Fibroblast of pulmonary artery (primary cell): ENCODE measurements at regions not wholly inside any gene's neighbourhood (a gene's known extent, or its start where the extent isn't known, plus 50 kb on each side); places are given as distances from the start of the nearest gene placed in this dataset.
"Not testable (repeated sequence)": the region's sequence is repeated elsewhere in the genome, so short reads cannot be mapped to it uniquely, and the experiment has no call there.

Experiments
- DNase-seq: peaks from one replicate; pipeline ENCODE4 v3.0.0-alpha.2; 2010; ENCODE audit warnings: low read depth
- H3K4me3 ChIP-seq: replicated peaks from 2 replicates; pipeline ENCODE4 v1.5.1; 2011; ENCODE audit warnings: low read depth, mild to moderate bottlenecking, control low read depth, low read length, moderate library complexity
- CTCF ChIP-seq: IDR thresholded peaks from 2 replicates; pipeline ENCODE4 v1.5.1; 2011; ENCODE audit warnings: mild to moderate bottlenecking, control low read depth, low read length, inconsistent platforms; ENCODE audit errors: missing control alignments

GRCh38 chr14:53227154-53227718, 74.1 kb upstream of the DDHD1 start:
- DNase-seq = no peak
- H3K4me3 ChIP-seq = no peak overlapping the region
- TF ChIP-seq CTCF = no peak

GRCh38 chr14:53226553-53226952, 73.4 kb upstream of the DDHD1 start:
- no peak overlapping the region for H3K4me3 ChIP-seq
- no peak for TF ChIP-seq CTCF
- DNase-seq = peak; percentile 69

GRCh38 chr14:53220914-53221313, 67.8 kb upstream of the DDHD1 start:
- no peak for DNase-seq
- H3K4me3 ChIP-seq = no peak overlapping the region
- TF ChIP-seq CTCF = no peak

- no peak for TF ChIP-seq CTCF
- peak overlapping the region; percentile 54 for H3K4me3 ChIP-seq
- no peak for DNase-seq
Observed at GRCh38 chr14:53218161-53218560, 65.0 kb upstream of the DDHD1 start.

- DNase-seq = peak; percentile 56
- TF ChIP-seq CTCF = peak; percentile 20
- H3K4me3 ChIP-seq = peak overlapping the region; percentile 54
Observed at GRCh38 chr14:53217316-53217994, 64.3 kb upstream of the DDHD1 start.

GRCh38 chr14:53216955-53217315, 63.8 kb upstream of the DDHD1 start:
- not testable (repeated sequence) for DNase-seq, H3K4me3 ChIP-seq

GRCh38 chr14:53216478-53216877, 63.4 kb upstream of the DDHD1 start:
- H3K4me3 ChIP-seq, DNase-seq: not testable (repeated sequence)

- no peak for TF ChIP-seq CTCF
- no peak overlapping the region for H3K4me3 ChIP-seq
- DNase-seq = no peak
Observed at GRCh38 chr14:53215101-53215500, 62.0 kb upstream of the DDHD1 start.
